ENCODE measurements at regions not wholly inside any gene's neighbourhood (a gene's known extent, or its start where the extent isn't known, plus 50 kb on each side); places are given as distances from the start of the nearest gene placed in this dataset.

- DNase-seq = no peak
Measured at GRCh38 chr9:27625751-27626150, 52.5 kb upstream of the C9orf72 start.

GRCh38 chr9:27626244-27627187, 53.2 kb upstream of the C9orf72 start:
- no peak for DNase-seq

DNA sequence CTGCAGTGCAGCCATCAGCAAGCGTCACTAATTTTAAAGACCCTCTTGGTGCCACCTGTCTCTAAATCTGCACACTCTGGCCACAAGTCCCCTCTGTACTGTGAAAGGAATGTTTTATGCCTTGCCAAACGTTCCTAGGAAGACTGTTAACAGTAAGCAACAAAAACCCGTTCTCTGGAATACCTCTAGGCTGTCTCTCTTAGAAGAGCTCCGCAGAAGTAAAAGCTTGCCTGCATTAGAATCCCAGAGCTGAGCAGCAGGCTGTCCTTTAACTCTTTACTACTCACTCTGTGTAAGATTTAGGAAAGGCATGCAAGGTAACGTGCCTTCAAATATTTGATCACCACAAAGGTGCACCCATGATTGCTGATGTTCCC, 53.9 kb upstream of the C9orf72 start:
- DNase-seq = no peak

DNA sequence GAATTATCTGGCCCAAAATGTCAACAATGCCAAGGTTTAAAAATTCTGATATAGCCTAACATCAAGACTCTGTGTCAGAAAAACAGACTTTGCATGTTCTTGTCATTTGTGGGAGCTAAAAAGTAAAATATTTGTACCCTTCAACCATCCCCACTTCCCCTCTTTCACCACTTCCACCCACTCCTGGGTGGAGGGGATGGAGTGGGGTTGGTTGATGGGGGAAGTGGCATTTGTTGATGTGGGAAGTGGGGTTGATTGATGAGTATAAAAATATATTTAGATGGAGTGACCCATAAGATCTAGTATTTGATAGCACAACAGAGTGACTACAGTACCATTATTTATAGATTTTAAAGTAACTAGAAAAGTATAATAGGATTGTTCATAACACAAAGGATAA, 55.0 kb upstream of the C9orf72 start:
- no peak for DNase-seq

DNA sequence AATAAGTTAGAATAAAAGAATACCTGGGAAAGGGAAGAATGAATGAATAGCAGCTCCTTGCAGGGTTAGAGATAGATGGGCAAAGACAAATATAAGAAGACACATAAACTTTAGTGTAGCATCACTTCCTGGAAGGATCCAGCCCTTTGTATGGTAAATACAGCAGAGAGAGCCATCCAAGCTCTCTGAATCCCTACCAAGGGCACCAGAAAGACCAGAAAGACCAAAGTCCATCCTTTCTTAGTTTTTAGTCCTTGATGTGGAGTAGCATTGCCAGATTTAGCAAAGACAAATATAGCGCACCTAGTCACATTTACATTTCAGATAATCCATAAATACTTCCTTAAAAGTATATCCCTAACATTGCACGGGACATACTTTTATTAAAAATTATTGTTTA, 56.1 kb upstream of the C9orf72 start:
- DNase-seq = no peak

GRCh38 chr9:27632254-27632653, 59.0 kb upstream of the C9orf72 start:
- DNase-seq = no peak

GRCh38 chr9:27633764-27634163, 60.5 kb upstream of the C9orf72 start:
- no peak for DNase-seq

DNA sequence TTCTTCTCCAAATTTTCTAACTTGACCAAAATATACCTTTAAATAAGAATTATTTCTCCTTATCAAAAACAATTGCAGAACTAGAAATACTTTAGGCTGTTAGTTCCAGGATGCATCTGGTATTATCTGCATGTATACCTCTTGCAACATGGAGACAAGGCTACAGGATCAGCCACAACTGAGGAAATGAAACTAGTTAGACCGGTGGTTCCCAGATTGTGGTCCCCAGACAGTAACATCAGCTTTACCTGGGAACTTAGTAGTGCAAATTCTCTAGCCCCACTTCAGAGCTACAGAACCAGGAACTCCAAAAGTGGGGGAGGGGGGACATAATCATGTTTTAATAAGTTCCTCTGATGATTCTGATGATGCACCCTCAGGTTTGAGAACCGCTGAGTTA, 61.6 kb upstream of the C9orf72 start:
- DNase-seq = no peak

GRCh38 chr9:27638716-27639115, 65.4 kb upstream of the C9orf72 start:
- DNase-seq = no peak

- no peak for DNase-seq
Measured at GRCh38 chr9:27645161-27645840, 72.0 kb upstream of the C9orf72 start.

DNA sequence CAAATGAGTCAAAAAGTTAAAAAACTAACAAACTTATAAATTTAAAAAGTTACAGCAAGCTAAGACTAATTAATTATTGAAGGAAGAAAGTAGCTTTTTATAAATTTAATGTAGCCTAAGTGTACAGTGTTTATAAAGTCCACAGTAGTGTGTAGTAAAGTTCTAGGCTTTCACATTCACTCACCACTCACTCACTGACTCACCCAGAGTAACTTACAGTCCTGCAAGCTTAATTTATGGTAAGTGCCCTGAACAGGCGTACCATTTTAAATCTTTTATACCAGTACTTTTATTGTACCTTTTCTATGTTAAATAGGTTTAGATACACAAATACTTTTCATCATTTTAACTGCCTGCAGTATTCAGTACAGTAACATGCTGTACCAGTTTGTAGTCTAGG, 80.0 kb upstream of the C9orf72 start:
- DNase-seq = no peak

DNA sequence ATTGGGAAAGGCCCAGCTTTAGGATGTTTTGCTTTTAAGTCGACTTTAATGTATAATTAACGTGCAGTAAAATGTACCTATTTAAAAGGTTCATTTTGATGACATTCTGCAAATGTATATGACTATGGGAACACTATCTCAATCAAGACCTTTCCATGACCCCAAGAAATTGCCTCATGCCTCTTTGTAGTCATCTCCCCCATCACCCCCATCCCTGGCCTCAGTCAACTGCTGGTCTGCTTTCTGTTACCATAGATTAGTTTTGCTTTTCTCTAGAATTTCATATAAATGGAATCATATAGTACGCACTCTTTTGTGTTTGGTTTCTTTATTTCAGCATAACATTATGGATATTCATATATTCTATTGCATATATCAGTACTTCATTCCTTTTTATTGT, 80.7 kb upstream of the C9orf72 start:
- no peak for DNase-seq

DNA sequence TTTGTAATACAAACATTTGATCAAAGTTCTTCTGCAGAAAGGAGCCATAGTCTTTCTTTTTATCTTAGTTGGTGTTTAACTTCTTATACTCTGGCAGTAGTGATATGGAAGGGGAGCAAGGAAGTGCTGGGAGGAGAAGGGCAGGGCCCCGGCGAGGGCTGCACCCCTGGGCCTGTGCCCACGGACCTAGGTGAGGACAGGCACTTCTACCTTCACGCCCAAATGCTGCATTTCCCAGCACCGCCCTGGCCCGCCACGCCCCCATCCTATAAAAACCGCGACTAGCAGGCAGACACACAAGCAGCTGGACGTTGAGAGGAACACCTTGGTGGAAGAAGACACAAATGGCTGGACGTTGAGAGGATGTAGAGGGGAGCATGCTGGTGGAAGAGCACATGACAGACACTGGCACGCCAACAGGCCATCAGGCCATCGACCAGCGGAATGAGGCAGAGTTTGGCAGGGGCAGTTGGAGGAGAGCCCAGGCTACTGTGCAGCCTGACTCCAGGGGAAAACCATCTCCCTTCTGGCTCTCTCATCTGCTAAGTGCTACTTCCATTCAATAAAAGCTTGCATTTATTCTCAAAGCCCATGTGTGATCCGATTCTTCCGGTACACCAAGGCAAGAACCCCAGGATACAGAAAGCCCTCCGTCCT, 81.5 kb upstream of the C9orf72 start:
- no peak for DNase-seq

DNA sequence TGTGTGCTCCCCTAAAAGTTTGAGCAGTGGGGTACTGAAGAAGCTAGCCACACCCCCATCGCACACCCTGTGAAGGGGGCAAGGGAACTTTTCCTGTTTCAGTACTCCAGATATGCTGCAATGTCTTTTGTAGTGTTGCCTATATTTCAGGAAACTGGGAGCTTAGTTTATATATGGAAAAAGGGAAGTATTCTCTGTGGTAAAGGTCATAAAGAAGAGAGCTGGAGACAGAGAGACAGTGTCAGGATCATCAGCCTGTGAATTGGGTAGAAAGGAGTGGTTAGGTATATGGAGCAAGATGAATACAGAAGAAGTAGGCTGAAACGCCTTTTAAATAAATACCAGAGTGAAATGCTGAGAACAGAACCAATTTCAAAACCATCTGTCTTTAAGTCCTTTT, 82.2 kb upstream of the C9orf72 start:
- no peak for DNase-seq

GRCh38 chr9:27659001-27659400, 85.7 kb upstream of the C9orf72 start:
- DNase-seq = no peak

- no peak for DNase-seq
Measured at GRCh38 chr9:27659571-27659970, 86.3 kb upstream of the C9orf72 start.

DNA sequence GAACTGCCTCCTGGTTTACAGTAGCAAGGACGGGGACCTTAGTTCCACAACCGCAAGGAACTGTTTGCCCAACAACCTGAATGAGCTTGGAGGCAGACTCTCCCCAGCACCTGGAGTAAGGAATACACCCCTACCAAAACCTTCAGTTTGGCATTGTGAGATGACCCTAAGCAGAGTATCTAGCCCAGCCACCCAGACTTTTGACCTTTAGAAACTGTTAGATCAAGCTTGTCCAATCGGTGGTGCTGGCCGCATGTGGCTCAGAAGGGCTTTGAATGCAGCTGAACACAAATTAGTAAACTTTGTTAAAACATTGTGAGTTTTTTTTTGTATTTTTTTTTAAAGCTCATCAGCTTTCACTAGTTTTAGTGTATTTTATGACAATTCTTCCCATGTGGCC, 86.9 kb upstream of the C9orf72 start:
- DNase-seq = no peak

DNA sequence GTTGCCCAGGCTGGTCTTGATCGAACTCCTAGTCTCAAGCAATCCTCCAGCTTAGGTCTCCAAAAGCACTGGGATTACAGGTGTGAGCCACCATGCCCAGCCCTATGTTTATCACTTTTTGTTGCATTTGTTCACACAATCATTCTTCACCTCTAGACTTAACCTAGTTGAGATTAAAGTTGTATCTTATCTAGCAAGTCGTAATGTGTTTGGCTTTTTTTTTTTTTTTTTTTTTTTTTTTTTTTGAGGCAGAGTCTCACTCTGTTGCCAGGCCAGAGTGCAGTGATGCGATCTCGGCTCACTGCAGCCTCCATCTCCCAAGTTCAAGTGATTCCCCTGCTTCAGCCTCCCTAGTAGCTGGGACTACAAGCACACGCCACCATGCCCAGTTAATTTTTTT, 90.2 kb upstream of the C9orf72 start:
- DNase-seq = no peak

DNA sequence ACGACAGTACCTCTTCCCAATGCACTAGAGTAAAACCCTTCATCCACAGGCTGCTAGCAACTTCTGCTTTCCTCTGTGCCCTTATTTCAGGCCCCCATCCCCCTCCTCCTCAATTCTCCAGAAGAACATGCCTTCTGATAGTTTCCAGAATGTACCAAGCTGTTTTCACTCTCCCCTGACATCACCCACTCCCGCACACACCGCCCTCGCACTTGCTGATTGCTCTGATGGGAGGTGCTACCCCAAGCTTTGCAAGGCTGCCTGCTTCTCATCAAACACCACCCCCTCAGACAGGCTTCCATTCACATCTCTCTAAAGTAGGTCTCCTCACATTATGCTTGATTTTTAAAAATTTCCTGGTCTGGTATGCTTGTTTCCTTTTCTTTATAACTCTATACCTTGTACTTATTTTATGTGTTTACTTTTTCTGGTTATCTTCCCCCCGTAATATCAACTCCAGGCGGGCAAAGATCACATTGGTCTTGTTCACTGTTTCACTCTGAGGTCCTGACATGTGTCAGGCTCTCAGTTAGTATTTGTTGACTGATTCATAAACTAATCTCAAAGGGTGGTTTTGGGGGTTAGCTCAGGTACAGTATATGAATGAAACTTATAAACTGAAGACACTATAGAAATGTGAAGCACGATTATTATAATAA, 91.0 kb upstream of the C9orf72 start:
- no peak for DNase-seq

DNA sequence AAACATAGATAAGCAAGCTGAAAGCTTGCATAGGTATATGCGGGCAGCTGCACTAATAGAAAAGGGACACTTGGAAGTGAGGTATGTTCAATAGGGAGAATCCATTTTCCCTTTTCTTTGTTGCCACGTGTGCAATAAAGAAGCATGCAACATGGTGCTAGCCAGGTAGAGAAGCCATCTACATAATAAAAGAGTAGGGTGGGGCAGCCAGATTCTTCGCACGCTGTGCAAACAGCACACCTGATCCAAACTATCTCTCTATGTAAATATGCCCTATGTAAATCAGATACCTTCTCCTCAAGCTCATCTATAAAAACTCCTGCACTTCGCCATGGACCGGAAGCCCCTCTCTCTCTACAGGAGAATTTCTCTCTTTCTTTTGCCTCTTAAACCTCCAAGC, 91.9 kb upstream of the C9orf72 start:
- DNase-seq = no peak

GRCh38 chr9:27668280-27668679, 95.0 kb upstream of the C9orf72 start:
- no peak for DNase-seq

- no peak for DNase-seq
Measured at GRCh38 chr9:27671636-27672035, 98.4 kb upstream of the C9orf72 start.

GRCh38 chr9:27672718-27673117, 99.4 kb upstream of the C9orf72 start:
- no peak for DNase-seq

All from 8988T (cell line).